PC-3 (cell line): ENCODE measurements at regions not wholly inside any gene's neighbourhood (a gene's known extent, or its start where the extent isn't known, plus 50 kb on each side); places are given as distances from the start of the nearest gene placed in this dataset.

Experiments used
- ATAC-seq: fragments of 200-7000 bp; cut with Tn5 transposase; 2 replicates; pipeline ENCODE4 v1.9.1; 2020; ENCODE audit warnings: mild to moderate bottlenecking, moderate library complexity
- BruUV-seq: library from RNA; stranded (reverse); fragments of 400-500 nt; replicated peaks from 2 replicates; lab custom pipeline; 2021; lab: Mats Ljungman, UMichigan
- CTCF ChIA-PET: fragments of 300-600 bp; sonication (Branson Sonifier 250); formaldehyde crosslinking; loops from one replicate; lab custom pipeline; 2022; ENCODE audit warnings: antibody characterized with exemption; lab: Charles Lee
- POLR2A ChIA-PET: fragments of 300-600 bp; sonication (Branson Sonifier 250); formaldehyde crosslinking; loops from one replicate; lab custom pipeline; 2022; ENCODE audit warnings: antibody characterized with exemption; ENCODE audit not compliant: unreplicated experiment; lab: Charles Lee
- DNase-seq: peaks from one replicate; pipeline ENCODE4 v3.0.0-alpha.2; 2015
- H2AFZ ChIP-seq: fragments of 300-600 bp; sonication (generic); 2 replicates; pipeline ENCODE4 v1.6.0; 2016; ENCODE audit warnings: antibody characterized with exemption, low read length
- H3F3A ChIP-seq: fragments of 300-600 bp; sonication (generic); one replicate; pipeline ENCODE4 v1.6.0; 2017; ENCODE audit warnings: antibody characterized with exemption, low read length, control low read depth, mild to moderate bottlenecking; ENCODE audit not compliant: unreplicated experiment
- H3K27ac ChIP-seq: fragments of 300-600 bp; sonication (generic); 2 replicates; pipeline ENCODE4 v1.5.1; 2016; ENCODE audit warnings: mild to moderate bottlenecking, low read length
- H3K27me3 ChIP-seq: fragments of 300-600 bp; sonication (generic); 2 replicates; pipeline ENCODE4 v1.6.1; 2016; ENCODE audit warnings: low read length, mixed read lengths
- H3K36me3 ChIP-seq: fragments of 300-600 bp; sonication (generic); 2 replicates; pipeline ENCODE4 v1.6.1; 2016; ENCODE audit warnings: low read depth, mixed run types, low read length, mixed read lengths
- H3K4me1 ChIP-seq: fragments of 300-600 bp; sonication (generic); 2 replicates; pipeline ENCODE4 v1.5.1; 2016; ENCODE audit warnings: low read length; ENCODE audit not compliant: insufficient read depth
- H3K4me2 ChIP-seq: fragments of 300-600 bp; sonication (generic); 2 replicates; pipeline ENCODE4 v1.6.0; 2016; ENCODE audit warnings: low read length
- H3K4me3 ChIP-seq: fragments of 300-600 bp; sonication (generic); 2 replicates; pipeline ENCODE4 v1.5.1; 2016; ENCODE audit warnings: mild to moderate bottlenecking, low read length, mixed read lengths
- H3K79me2 ChIP-seq: fragments of 300-600 bp; sonication (generic); 2 replicates; pipeline ENCODE4 v1.6.1; 2017; ENCODE audit warnings: low read length, mixed read lengths
- H3K9ac ChIP-seq: fragments of 300-600 bp; sonication (generic); 2 replicates; pipeline ENCODE4 v1.6.0; 2016; ENCODE audit warnings: mild to moderate bottlenecking, low read length
- H3K9me2 ChIP-seq: fragments of 300-600 bp; sonication (generic); replicated peaks from 2 replicates; pipeline ENCODE4 v1.6.1; 2016; ENCODE audit warnings: mixed run types, low read length, mixed read lengths
- H3K9me3 ChIP-seq: fragments of 300-600 bp; sonication (generic); 2 replicates; pipeline ENCODE4 v1.6.1; 2016; ENCODE audit warnings: low read length, mixed read lengths
- H4K20me1 ChIP-seq: fragments of 300-600 bp; sonication (generic); 2 replicates; pipeline ENCODE4 v1.6.1; 2016; ENCODE audit warnings: low read length, mixed read lengths
- EZH2 ChIP-seq: fragments of 300-600 bp; sonication (generic); IDR thresholded peaks from one replicate; pipeline ENCODE4 v1.6.1; 2017; ENCODE audit warnings: antibody characterized with exemption, mild to moderate bottlenecking, low read length; ENCODE audit not compliant: unreplicated experiment
- EZH2phosphoT487 ChIP-seq: fragments of 300-600 bp; sonication (generic); IDR thresholded peaks from 2 replicates; pipeline ENCODE4 v1.6.1; 2018; ENCODE audit warnings: mild to moderate bottlenecking, antibody characterized with exemption, low read length, borderline replicate concordance
- intact Hi-C: fragments of 100-400 bp; cut with micrococcal nuclease; formaldehyde crosslinking; loops from 2 replicates; pipeline ENCODE4 v1.9.0; 2023
- TF ChIP-seq, protein P1 (sequence below): fragments of 300-600 bp; sonication (generic); conservative IDR thresholded peaks from 2 replicates; pipeline ENCODE4 v1.5.1; 2017; ENCODE audit warnings: antibody characterized with exemption, low read depth, mild to moderate bottlenecking, low read length

- Histone ChIP-seq H3K27me3 (no peaks in the 10 kb centered on the region), H3K9me2 (no peaks in the 10 kb centered on the region), H4K20me1 (no peaks in the 10 kb centered on the region), H3K4me3 (no peak overlapping the region), H3K36me3 (no peaks in the 10 kb centered on the region), H3K27ac (no peak overlapping the region), H2AFZ (no peak overlapping the region), H3K4me1 (no peaks in the 10 kb centered on the region), H3F3A (no peaks in the 10 kb centered on the region), H3K9ac (no peak overlapping the region), H3K79me2 (no peaks in the 10 kb centered on the region), H3K9me3 (no peaks in the 10 kb centered on the region), H3K4me2 (no peak overlapping the region)
- POLR2A ChIA-PET: no interaction called here
- no peak for TF ChIP-seq EZH2phosphoT487
- TF ChIP-seq, protein P1, sequence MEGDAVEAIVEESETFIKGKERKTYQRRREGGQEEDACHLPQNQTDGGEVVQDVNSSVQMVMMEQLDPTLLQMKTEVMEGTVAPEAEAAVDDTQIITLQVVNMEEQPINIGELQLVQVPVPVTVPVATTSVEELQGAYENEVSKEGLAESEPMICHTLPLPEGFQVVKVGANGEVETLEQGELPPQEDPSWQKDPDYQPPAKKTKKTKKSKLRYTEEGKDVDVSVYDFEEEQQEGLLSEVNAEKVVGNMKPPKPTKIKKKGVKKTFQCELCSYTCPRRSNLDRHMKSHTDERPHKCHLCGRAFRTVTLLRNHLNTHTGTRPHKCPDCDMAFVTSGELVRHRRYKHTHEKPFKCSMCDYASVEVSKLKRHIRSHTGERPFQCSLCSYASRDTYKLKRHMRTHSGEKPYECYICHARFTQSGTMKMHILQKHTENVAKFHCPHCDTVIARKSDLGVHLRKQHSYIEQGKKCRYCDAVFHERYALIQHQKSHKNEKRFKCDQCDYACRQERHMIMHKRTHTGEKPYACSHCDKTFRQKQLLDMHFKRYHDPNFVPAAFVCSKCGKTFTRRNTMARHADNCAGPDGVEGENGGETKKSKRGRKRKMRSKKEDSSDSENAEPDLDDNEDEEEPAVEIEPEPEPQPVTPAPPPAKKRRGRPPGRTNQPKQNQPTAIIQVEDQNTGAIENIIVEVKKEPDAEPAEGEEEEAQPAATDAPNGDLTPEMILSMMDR: no peak
- TF ChIP-seq EZH2: no peak
- intact Hi-C loops: no loop called here
- no peak for DNase-seq
- no TSS peak for BruUV-seq
- ATAC-seq: no peak
- CTCF ChIA-PET: no interaction called here
Observed at GRCh38 chr6:14591998-14592397, 474.4 kb downstream of the CD83 start.

DNA sequence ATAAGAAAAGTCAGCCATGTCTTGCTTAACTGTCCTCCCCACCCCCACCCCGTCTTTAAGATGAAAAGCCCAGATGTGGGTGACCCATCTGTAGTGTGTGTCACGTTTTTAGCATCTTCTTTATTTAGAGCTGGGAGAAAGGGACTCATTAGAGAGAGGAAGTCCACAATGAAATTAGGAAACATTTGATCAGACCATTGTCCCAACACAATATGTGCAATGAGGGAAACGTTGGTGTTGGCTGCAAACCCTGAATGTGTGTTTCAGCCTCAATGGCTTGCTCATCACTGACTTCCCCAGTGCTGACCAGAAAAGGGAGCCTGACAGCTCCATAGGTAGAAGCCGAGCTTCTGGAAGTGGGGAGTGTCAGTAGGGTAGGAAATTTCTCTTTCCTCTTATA, 475.7 kb downstream of the CD83 start:
- no peaks in the 10 kb centered on the region for H3K27me3 ChIP-seq
- no peak overlapping the region for H3K9ac ChIP-seq
- no peaks in the 10 kb centered on the region for H3K79me2 ChIP-seq
- BruUV-seq: no TSS peak
- H3K27ac ChIP-seq: no peak overlapping the region
- H3K4me2 ChIP-seq: no peak overlapping the region
- no peaks in the 10 kb centered on the region for H3F3A ChIP-seq
- intact Hi-C loops: no loop called here
- ChIA-PET CTCF (no interaction called here), POLR2A (no interaction called here)
- H3K4me3 ChIP-seq: no peak overlapping the region
- no peak overlapping the region for H2AFZ ChIP-seq
- no peaks in the 10 kb centered on the region for H3K9me3 ChIP-seq
- no peaks in the 10 kb centered on the region for H4K20me1 ChIP-seq
- H3K9me2 ChIP-seq: no peaks in the 10 kb centered on the region
- ATAC-seq (no peak), DNase-seq (no peak)
- TF ChIP-seq EZH2: no peak
- TF ChIP-seq, protein P1: no peak
- TF ChIP-seq EZH2phosphoT487: no peak
- H3K36me3 ChIP-seq: no peaks in the 10 kb centered on the region
- H3K4me1 ChIP-seq: no peaks in the 10 kb centered on the region

GRCh38 chr6:14595751-14596150, 478.2 kb downstream of the CD83 start:
- no peaks in the 10 kb centered on the region for H3K36me3 ChIP-seq
- no peaks in the 10 kb centered on the region for H3K9me2 ChIP-seq
- CTCF ChIA-PET: no interaction called here
- H3K27me3 ChIP-seq: no peaks in the 10 kb centered on the region
- H3F3A ChIP-seq: no peaks in the 10 kb centered on the region
- no peak for ATAC-seq
- no peak overlapping the region for H2AFZ ChIP-seq
- POLR2A ChIA-PET: no interaction called here
- no peaks in the 10 kb centered on the region for H3K9me3 ChIP-seq
- no peak overlapping the region for H3K27ac ChIP-seq
- no peak overlapping the region for H3K4me2 ChIP-seq
- no TSS peak for BruUV-seq
- no peak overlapping the region for H3K9ac ChIP-seq
- no peaks in the 10 kb centered on the region for H4K20me1 ChIP-seq
- TF ChIP-seq EZH2phosphoT487: no peak
- TF ChIP-seq, protein P1: no peak
- TF ChIP-seq EZH2: no peak
- no peak for DNase-seq
- H3K4me1 ChIP-seq: no peaks in the 10 kb centered on the region
- H3K4me3 ChIP-seq: no peak overlapping the region
- no peaks in the 10 kb centered on the region for H3K79me2 ChIP-seq
- intact Hi-C loops: no loop called here
